ENCODE measurements at regions not wholly inside any gene's neighbourhood (a gene's known extent, or its start where the extent isn't known, plus 50 kb on each side); places are given as distances from the start of the nearest gene placed in this dataset.

GRCh38 chr9:134562146-134562849 lies 79.3 kb upstream of the COL5A1 start:
- Histone ChIP-seq H3K4me1 (ENCODE audit: insufficient read depth, low read length) (no peaks in the 10 kb centered on the region), H3K4me3 (ENCODE audit: low read length in 2 of 2) (no peak overlapping the region), H3K36me3 (ENCODE audit: insufficient read depth, low read length) (no peaks in the 10 kb centered on the region), H3K27ac (ENCODE audit: low read depth, low read length) (no peak overlapping the region), H3K9me3 (ENCODE audit: control insufficient read depth in 1 of 2, low read length in 2 of 2) (no peaks in the 10 kb centered on the region), H3K27me3 (ENCODE audit: insufficient read depth, low read length) (no peaks in the 10 kb centered on the region)
- Mint-ChIP-seq H3K4me1 (peaks cover 0 to 7% (median 3%) of the 10 kb centered on the region in 4 donors), H3K27me3 (no peaks in the 10 kb centered on the region), H3K27ac (no peak overlapping the region), H3K36me3 (no peaks in the 10 kb centered on the region), H3K4me3 (peak overlapping the region in 1 of 8 donors; percentile 52), H3K9me3 (peaks cover 0 to 26% (median 5%) of the 10 kb centered on the region in 8 donors)
- intact Hi-C loops (cut with micrococcal nuclease), result no loop called here
- CTCF ChIA-PET (ENCODE audit: partially characterized antibody), result no interaction called here
- POLR2A ChIA-PET (ENCODE audit: partially characterized antibody), result no interaction called here
- DNase-seq, result no peak

GRCh38 chr9:134563397-134563796 lies 78.2 kb upstream of the COL5A1 start:
- POLR2A ChIA-PET (ENCODE audit: partially characterized antibody), result no interaction called here
- H3K27me3 Mint-ChIP-seq, result no peaks in the 10 kb centered on the region
- CTCF ChIA-PET (ENCODE audit: partially characterized antibody), result no interaction called here
- peaks cover 3 to 34% (median 6%) of the 10 kb centered on the region in 8 donors for H3K9me3 Mint-ChIP-seq
- H3K36me3 Mint-ChIP-seq, result no peaks in the 10 kb centered on the region
- Histone ChIP-seq H3K4me1 (ENCODE audit: insufficient read depth, low read length) (no peaks in the 10 kb centered on the region), H3K36me3 (ENCODE audit: insufficient read depth, low read length) (no peaks in the 10 kb centered on the region), H3K9me3 (ENCODE audit: control insufficient read depth in 1 of 2, low read length in 2 of 2) (no peaks in the 10 kb centered on the region), H3K27me3 (ENCODE audit: insufficient read depth, low read length) (no peaks in the 10 kb centered on the region), H3K27ac (ENCODE audit: low read depth, low read length) (no peak overlapping the region), H3K4me3 (ENCODE audit: low read length in 2 of 2) (no peak overlapping the region)
- no peak overlapping the region for H3K27ac Mint-ChIP-seq
- peaks cover 0 to 7% (median 3%) of the 10 kb centered on the region in 4 donors for H3K4me1 Mint-ChIP-seq
- DNase-seq, result no peak
- H3K4me3 Mint-ChIP-seq, result no peak overlapping the region
- intact Hi-C loops (cut with micrococcal nuclease), result no loop called here

GRCh38 chr9:134564431-134565170 lies 77.0 kb upstream of the COL5A1 start:
- ChIA-PET CTCF (ENCODE audit: partially characterized antibody) (no interaction called here), POLR2A (ENCODE audit: partially characterized antibody) (no interaction called here)
- Mint-ChIP-seq H3K36me3 (no peaks in the 10 kb centered on the region), H3K4me1 (peaks cover 0 to 5% (median 2%) of the 10 kb centered on the region in 4 donors), H3K9me3 (peaks cover 3 to 34% (median 6%) of the 10 kb centered on the region in 8 donors), H3K4me3 (no peak overlapping the region), H3K27ac (no peak overlapping the region), H3K27me3 (no peaks in the 10 kb centered on the region)
- no peaks in the 10 kb centered on the region for H3K36me3 ChIP-seq (ENCODE audit: insufficient read depth, low read length)
- intact Hi-C loops (cut with micrococcal nuclease), result no loop called here
- no peaks in the 10 kb centered on the region for H3K9me3 ChIP-seq (ENCODE audit: control insufficient read depth in 1 of 2, low read length in 2 of 2)
- H3K27me3 ChIP-seq (ENCODE audit: insufficient read depth, low read length), result no peaks in the 10 kb centered on the region
- no peak for DNase-seq
- no peak overlapping the region for H3K27ac ChIP-seq (ENCODE audit: low read depth, low read length)
- H3K4me1 ChIP-seq (ENCODE audit: insufficient read depth, low read length), result no peaks in the 10 kb centered on the region
- no peak overlapping the region for H3K4me3 ChIP-seq (ENCODE audit: low read length in 2 of 2)

GRCh38 chr9:134565316-134565915 lies 76.2 kb upstream of the COL5A1 start:
- no peaks in the 10 kb centered on the region for H3K9me3 ChIP-seq (ENCODE audit: control insufficient read depth in 1 of 2, low read length in 2 of 2)
- no peak overlapping the region for H3K27ac Mint-ChIP-seq
- no peaks in the 10 kb centered on the region for H3K36me3 ChIP-seq (ENCODE audit: insufficient read depth, low read length)
- H3K4me3 ChIP-seq (ENCODE audit: low read length in 2 of 2), result no peak overlapping the region
- POLR2A ChIA-PET (ENCODE audit: partially characterized antibody), result no interaction called here
- H3K36me3 Mint-ChIP-seq, result no peaks in the 10 kb centered on the region
- intact Hi-C loops (cut with micrococcal nuclease), result no loop called here
- no peaks in the 10 kb centered on the region for H3K27me3 Mint-ChIP-seq
- CTCF ChIA-PET (ENCODE audit: partially characterized antibody), result no interaction called here
- no peaks in the 10 kb centered on the region for H3K4me1 ChIP-seq (ENCODE audit: insufficient read depth, low read length)
- DNase-seq, result no peak
- peaks cover 3 to 34% (median 6%) of the 10 kb centered on the region in 8 donors for H3K9me3 Mint-ChIP-seq
- H3K27me3 ChIP-seq (ENCODE audit: insufficient read depth, low read length), result no peaks in the 10 kb centered on the region
- H3K27ac ChIP-seq (ENCODE audit: low read depth, low read length), result no peak overlapping the region
- H3K4me1 Mint-ChIP-seq, result peaks cover 0 to 3% (median 0%) of the 10 kb centered on the region in 4 donors
- no peak overlapping the region for H3K4me3 Mint-ChIP-seq

DNA sequence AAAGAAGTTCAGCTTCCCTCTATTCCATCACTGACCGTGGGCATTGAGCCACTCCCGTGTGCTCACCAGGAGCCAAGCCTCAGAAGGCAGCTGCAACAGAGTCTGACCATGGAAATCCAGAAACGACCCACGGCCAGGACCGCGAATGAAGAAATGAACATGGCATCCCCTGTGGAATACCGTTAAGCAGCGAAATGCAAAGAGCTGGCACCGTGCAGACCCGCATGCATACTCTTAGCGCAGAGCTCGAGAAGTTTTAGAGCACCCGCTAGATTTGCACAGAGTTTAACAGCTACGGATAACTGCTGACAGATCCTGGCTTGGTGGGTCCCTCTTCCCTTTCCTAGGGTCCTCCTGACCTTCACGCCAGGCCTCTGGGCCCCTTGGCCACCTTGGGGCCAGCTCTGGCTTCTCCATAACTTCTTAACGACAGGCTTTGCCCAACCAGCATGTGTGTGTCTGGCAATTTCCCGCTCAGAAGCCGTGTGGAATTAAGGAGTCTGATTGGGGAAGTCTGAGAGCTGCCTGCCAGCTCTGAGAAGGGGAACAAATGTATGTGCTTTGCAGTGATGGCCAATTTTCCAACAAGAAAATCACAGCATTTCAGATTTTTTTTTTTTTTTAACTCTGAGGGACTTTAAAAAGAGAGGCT lies 75.3 kb upstream of the COL5A1 start:
- H3K9me3 ChIP-seq (ENCODE audit: control insufficient read depth in 1 of 2, low read length in 2 of 2), result no peaks in the 10 kb centered on the region
- DNase-seq, result no peak

DNA sequence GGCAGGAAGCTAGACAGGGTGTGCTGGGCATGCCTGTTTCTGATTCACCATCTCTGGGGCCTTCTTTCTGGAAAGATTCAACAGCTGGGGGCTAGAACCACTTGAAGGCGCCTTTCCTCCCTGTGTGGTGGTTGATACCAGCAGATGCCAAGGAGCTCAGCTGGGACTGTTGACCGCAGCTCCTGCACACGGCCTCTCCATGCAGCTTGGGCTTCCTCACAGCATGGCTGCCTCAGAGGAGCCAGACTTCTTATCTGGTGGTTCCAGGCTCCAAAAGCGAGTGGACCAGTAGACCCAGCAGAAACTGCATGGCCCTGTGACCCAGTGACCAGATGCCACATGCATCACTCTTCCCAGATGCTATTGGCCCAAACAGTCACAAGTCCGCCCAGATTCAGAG lies 74.7 kb upstream of the COL5A1 start:
- no peaks in the 10 kb centered on the region for H3K27me3 Mint-ChIP-seq
- intact Hi-C loops (cut with micrococcal nuclease), result no loop called here
- no peaks in the 10 kb centered on the region for H3K4me1 Mint-ChIP-seq
- ChIA-PET CTCF (ENCODE audit: partially characterized antibody) (no interaction called here), POLR2A (ENCODE audit: partially characterized antibody) (no interaction called here)
- H3K36me3 Mint-ChIP-seq, result no peaks in the 10 kb centered on the region
- H3K9me3 ChIP-seq (ENCODE audit: control insufficient read depth in 1 of 2, low read length in 2 of 2), result no peaks in the 10 kb centered on the region
- H3K9me3 Mint-ChIP-seq, result peaks cover 3 to 32% (median 6%) of the 10 kb centered on the region in 8 donors
- H3K36me3 ChIP-seq (ENCODE audit: insufficient read depth, low read length), result no peaks in the 10 kb centered on the region
- no peak for DNase-seq
- H3K27ac ChIP-seq (ENCODE audit: low read depth, low read length), result no peak overlapping the region
- no peaks in the 10 kb centered on the region for H3K4me1 ChIP-seq (ENCODE audit: insufficient read depth, low read length)
- H3K4me3 ChIP-seq (ENCODE audit: low read length in 2 of 2), result no peak overlapping the region
- no peak overlapping the region for H3K27ac Mint-ChIP-seq
- H3K27me3 ChIP-seq (ENCODE audit: insufficient read depth, low read length), result no peaks in the 10 kb centered on the region
- no peak overlapping the region for H3K4me3 Mint-ChIP-seq

More for the DNA sequence above, 75.3 kb upstream of the COL5A1 start:
- no peak overlapping the region for H3K27ac Mint-ChIP-seq
- intact Hi-C loops (cut with micrococcal nuclease), result no loop called here
- peaks cover 3 to 34% (median 6%) of the 10 kb centered on the region in 8 donors for H3K9me3 Mint-ChIP-seq
- CTCF ChIA-PET (ENCODE audit: partially characterized antibody), result no interaction called here
- no peaks in the 10 kb centered on the region for H3K4me1 Mint-ChIP-seq
- no peaks in the 10 kb centered on the region for H3K36me3 Mint-ChIP-seq
- Histone ChIP-seq H3K36me3 (ENCODE audit: insufficient read depth, low read length) (no peaks in the 10 kb centered on the region), H3K27me3 (ENCODE audit: insufficient read depth, low read length) (no peaks in the 10 kb centered on the region), H3K4me3 (ENCODE audit: low read length in 2 of 2) (no peak overlapping the region), H3K4me1 (ENCODE audit: insufficient read depth, low read length) (no peaks in the 10 kb centered on the region), H3K27ac (ENCODE audit: low read depth, low read length) (no peak overlapping the region)
- no peak overlapping the region for H3K4me3 Mint-ChIP-seq
- no peaks in the 10 kb centered on the region for H3K27me3 Mint-ChIP-seq
- POLR2A ChIA-PET (ENCODE audit: partially characterized antibody), result no interaction called here

- ChIA-PET POLR2A (ENCODE audit: partially characterized antibody) (no interaction called here), CTCF (ENCODE audit: partially characterized antibody) (no interaction called here)
- Mint-ChIP-seq H3K4me3 (no peak overlapping the region), H3K27me3 (no peaks in the 10 kb centered on the region), H3K27ac (peak overlapping the region in 1 of 7 donors; percentile 35), H3K36me3 (no peaks in the 10 kb centered on the region), H3K9me3 (peaks cover 3 to 31% (median 6%) of the 10 kb centered on the region in 8 donors), H3K4me1 (no peaks in the 10 kb centered on the region)
- no peaks in the 10 kb centered on the region for H3K36me3 ChIP-seq (ENCODE audit: insufficient read depth, low read length)
- no peaks in the 10 kb centered on the region for H3K4me1 ChIP-seq (ENCODE audit: insufficient read depth, low read length)
- no peak for DNase-seq
- no peak overlapping the region for H3K4me3 ChIP-seq (ENCODE audit: low read length in 2 of 2)
- no peaks in the 10 kb centered on the region for H3K27me3 ChIP-seq (ENCODE audit: insufficient read depth, low read length)
- H3K27ac ChIP-seq (ENCODE audit: low read depth, low read length), result no peak overlapping the region
- intact Hi-C loops (cut with micrococcal nuclease), result no loop called here
- no peaks in the 10 kb centered on the region for H3K9me3 ChIP-seq (ENCODE audit: control insufficient read depth in 1 of 2, low read length in 2 of 2)
Measured at GRCh38 chr9:134568116-134568515, 73.5 kb upstream of the COL5A1 start.
